GM12873 (cell line): ENCODE measurements at regions not wholly inside any gene's neighbourhood (a gene's known extent, or its start where the extent isn't known, plus 50 kb on each side); places are given as distances from the start of the nearest gene placed in this dataset.

Experiments
- TF ChIP-seq, protein P1 (sequence below): IDR thresholded peaks from 2 replicates; pipeline ENCODE4 v1.5.1; 2012; ENCODE audit warnings: low read depth, mild to moderate bottlenecking, moderate library complexity, low read length, control low read depth; ENCODE audit not compliant: insufficient read depth; ENCODE audit errors: missing control alignments

DNA sequence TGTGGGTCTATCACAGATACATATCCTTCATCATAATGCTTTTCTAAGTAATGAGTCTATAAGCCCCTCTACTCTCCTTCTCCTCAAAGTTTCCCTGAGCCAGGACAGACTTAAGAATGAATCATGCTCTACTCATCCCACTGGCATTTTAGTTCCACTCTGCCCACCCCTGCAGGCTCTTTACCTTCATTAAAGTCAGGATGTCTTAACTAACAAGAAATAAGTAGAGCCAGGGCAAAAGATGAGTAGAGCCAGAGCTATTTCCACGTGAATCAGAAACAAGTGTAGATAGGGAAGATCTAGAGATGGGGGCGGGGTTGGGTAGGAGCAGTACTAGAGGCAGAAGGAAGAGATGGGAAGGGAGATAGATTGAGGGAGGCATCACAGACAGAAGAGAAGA lies 790.5 kb downstream of the RNF144A start:
- TF ChIP-seq, protein P1, sequence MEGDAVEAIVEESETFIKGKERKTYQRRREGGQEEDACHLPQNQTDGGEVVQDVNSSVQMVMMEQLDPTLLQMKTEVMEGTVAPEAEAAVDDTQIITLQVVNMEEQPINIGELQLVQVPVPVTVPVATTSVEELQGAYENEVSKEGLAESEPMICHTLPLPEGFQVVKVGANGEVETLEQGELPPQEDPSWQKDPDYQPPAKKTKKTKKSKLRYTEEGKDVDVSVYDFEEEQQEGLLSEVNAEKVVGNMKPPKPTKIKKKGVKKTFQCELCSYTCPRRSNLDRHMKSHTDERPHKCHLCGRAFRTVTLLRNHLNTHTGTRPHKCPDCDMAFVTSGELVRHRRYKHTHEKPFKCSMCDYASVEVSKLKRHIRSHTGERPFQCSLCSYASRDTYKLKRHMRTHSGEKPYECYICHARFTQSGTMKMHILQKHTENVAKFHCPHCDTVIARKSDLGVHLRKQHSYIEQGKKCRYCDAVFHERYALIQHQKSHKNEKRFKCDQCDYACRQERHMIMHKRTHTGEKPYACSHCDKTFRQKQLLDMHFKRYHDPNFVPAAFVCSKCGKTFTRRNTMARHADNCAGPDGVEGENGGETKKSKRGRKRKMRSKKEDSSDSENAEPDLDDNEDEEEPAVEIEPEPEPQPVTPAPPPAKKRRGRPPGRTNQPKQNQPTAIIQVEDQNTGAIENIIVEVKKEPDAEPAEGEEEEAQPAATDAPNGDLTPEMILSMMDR = no peak

GRCh38 chr2:7709907-7710306 lies 792.7 kb downstream of the RNF144A start:
- TF ChIP-seq, protein P1 = no peak

GRCh38 chr2:7711167-7711566 lies 794.0 kb downstream of the RNF144A start:
- TF ChIP-seq, protein P1 = no peak

DNA sequence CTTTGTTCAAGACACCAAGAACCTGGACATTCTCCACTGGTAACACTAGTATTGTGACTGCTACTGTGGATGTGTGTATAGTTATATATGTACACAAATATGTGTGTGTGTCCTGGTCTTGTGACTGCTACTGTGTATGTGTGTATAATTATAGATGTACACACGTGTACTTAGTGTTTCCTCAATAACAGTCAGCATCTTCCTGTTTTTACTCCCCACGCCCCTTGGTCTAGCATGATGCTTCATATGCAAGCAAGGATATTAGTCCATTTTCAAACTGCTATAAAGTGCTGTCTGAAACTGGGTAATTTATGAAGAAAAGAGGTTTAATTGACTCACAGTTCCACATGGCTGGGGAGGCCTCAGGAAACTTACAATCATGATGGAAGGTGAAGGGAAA lies 802.7 kb downstream of the RNF144A start:
- TF ChIP-seq, protein P1 = no peak

- TF ChIP-seq, protein P1 = no peak
Observed at GRCh38 chr2:7721413-7721995, 804.3 kb downstream of the RNF144A start.

DNA sequence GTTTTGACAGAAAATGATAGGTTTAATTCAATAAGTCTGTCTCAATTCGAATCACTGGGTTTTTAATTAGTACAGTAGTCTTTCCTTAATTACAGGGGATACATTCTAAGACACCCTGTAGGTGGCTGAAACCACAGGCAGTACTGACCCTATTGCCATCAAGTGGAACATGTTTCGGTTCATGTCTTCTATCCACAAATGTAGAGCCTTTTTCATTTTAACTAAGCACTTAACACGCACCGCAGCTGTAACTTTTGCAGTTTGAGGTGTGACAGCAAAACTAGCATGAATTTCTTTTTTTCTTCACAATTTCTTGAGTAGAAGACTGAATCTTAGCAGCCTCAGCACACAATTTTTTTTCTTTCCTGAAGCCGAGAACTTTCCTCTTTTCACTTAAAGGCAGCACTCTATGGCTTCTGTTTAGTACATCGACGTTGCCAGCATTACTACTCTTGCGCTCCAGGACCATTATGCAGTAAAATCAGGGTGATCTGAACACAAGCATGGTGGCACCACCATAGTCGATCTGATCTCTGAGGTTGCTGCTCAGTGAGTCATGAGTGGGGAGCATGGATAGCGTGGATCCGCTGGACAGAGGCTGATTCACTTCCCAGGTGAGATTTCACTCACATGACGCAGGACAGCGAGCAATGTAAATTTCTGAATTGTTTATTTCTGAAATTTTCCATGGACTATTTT lies 805.1 kb downstream of the RNF144A start:
- TF ChIP-seq, protein P1 = no peak

DNA sequence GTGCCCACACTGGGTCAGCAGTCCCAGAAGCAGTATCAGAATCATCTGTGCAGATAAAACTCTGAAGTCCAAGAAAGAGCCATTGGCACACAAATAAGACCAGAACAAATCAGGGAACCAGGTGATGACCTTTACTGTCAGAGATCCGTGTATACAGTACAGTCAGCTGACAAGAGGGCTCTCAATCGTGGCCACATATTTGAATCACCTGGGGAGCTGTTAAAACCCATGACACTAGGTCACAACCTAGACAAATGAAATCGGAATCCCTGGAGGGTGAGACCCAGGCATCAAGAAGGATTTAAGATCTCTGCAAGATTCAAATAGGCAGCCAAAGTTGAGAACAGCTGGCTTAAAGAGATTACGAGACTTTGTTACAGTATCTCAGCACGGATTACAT lies 807.1 kb downstream of the RNF144A start:
- TF ChIP-seq, protein P1 = no peak
